ENCODE measurements at regions not wholly inside any gene's neighbourhood (a gene's known extent, or its start where the extent isn't known, plus 50 kb on each side); places are given as distances from the start of the nearest gene placed in this dataset.
"Not testable (repeated sequence)": the region's sequence is repeated elsewhere in the genome, so short reads cannot be mapped to it uniquely, and the experiment has no call there.

DNA sequence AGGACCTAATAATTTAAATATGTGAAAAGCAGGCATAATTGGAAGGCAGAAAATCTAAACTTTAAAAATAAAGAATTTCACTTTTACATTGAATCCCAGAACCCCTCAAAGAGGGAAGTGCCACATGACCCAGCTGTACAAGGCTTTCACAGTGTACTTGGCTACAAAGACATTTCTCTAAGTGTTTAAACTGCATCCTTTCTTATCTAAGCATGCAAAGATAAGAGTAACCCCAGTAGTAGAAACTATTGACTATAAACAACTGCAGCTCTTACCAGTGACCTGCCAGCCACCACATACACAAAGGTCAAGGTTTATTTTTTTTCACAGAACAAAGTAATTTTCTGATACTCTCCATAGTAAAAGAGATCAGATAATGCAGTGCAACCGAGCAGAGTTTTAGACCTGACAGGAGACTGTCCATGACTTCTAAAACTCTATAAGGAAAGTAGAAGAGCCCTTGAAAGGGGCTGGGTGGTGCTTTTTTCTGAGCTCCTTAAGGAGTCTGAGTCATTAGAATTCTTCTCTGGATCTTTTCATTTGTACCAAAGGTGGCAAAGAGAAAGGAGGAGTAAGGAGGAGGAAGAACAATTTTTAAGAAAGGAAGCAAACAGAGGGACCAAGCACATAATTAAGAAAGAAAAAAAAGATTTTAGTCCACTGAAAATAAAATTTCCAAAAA, 750.6 kb downstream of the PRIM2 start:
- H3K27me3 ChIP-seq (ENCODE audit: control insufficient read depth in 5 of 5, insufficient read depth in 4 of 5, low read length in 5 of 5); H3K27ac ChIP-seq (ENCODE audit: low read depth, low read length); H3K9me3 ChIP-seq (ENCODE audit: control insufficient read depth in 5 of 5, low read length in 5 of 5); H3K4me3 ChIP-seq (ENCODE audit: low read depth in 1 of 5, low read length in 5 of 5); H3K9ac ChIP-seq (ENCODE audit: low read length in 5 of 5); H3K4me1 ChIP-seq (ENCODE audit: control insufficient read depth in 5 of 5, insufficient read depth in 5 of 5, low read length in 5 of 5); H3K36me3 ChIP-seq (ENCODE audit: control insufficient read depth in 5 of 5, insufficient read depth in 5 of 5, low read length in 5 of 5): not testable (repeated sequence)

DNA sequence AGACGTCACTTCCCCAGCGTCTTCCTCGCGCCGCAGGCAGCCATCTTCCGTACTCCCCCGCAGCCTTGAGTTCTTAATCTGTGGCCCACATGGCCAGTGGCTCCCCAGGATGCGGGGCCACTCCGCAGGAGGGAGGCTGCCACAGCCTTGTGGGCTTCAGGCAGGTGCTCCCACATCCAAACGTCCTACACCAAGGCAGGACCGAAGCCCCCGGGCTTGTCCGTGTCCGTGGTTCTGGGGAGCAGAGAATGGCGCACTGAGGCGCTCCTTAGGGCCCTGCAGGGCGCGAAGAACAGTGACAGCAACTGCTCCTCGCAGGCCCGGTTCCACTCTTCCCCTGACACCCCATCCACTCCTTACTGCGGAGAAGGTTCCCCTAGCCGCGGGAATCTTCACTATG, 755.8 kb downstream of the PRIM2 start:
- H3K4me3 ChIP-seq (ENCODE audit: low read depth in 1 of 5, low read length in 5 of 5), result no peak overlapping the region
- no peak overlapping the region for H3K27ac ChIP-seq (ENCODE audit: low read depth, low read length)
- H3K9me3 ChIP-seq (ENCODE audit: control insufficient read depth in 5 of 5, low read length in 5 of 5), result no peaks in the 10 kb centered on the region
- H3K27me3 ChIP-seq (ENCODE audit: control insufficient read depth in 5 of 5, insufficient read depth in 4 of 5, low read length in 5 of 5), result no peaks in the 10 kb centered on the region
- no peak overlapping the region for H3K9ac ChIP-seq (ENCODE audit: low read length in 5 of 5)
- no peaks in the 10 kb centered on the region for H3K4me1 ChIP-seq (ENCODE audit: control insufficient read depth in 5 of 5, insufficient read depth in 5 of 5, low read length in 5 of 5)
- no peaks in the 10 kb centered on the region for H3K36me3 ChIP-seq (ENCODE audit: control insufficient read depth in 5 of 5, insufficient read depth in 5 of 5, low read length in 5 of 5)

DNA sequence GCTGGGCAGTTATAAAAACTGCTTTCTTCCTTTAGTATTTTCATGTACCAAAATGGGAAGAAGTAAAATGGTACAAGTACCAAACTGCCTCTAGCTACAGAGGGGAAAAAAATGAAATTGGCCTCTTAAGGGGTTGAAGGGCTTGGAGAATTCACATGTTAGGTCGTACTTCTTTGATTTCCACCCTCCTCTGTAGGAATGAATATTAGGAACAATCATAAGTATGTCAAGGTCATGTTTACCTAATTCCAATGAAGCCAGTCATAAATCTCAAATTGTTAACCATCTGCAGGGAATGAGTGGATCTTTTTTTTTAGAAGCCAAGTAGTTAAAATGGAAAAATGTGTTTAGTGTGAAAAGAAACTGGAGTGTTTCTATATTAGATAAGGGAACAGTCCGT, 772.6 kb downstream of the PRIM2 start:
- H3K9ac ChIP-seq (ENCODE audit: low read length in 5 of 5); H3K27ac ChIP-seq (ENCODE audit: low read depth, low read length); H3K4me1 ChIP-seq (ENCODE audit: control insufficient read depth in 5 of 5, insufficient read depth in 5 of 5, low read length in 5 of 5); H3K27me3 ChIP-seq (ENCODE audit: control insufficient read depth in 5 of 5, insufficient read depth in 4 of 5, low read length in 5 of 5); H3K9me3 ChIP-seq (ENCODE audit: control insufficient read depth in 5 of 5, low read length in 5 of 5); H3K4me3 ChIP-seq (ENCODE audit: low read depth in 1 of 5, low read length in 5 of 5); H3K36me3 ChIP-seq (ENCODE audit: control insufficient read depth in 5 of 5, insufficient read depth in 5 of 5, low read length in 5 of 5): not testable (repeated sequence)

- not testable (repeated sequence) for H3K27me3 ChIP-seq (ENCODE audit: control insufficient read depth in 5 of 5, insufficient read depth in 4 of 5, low read length in 5 of 5); H3K4me3 ChIP-seq (ENCODE audit: low read depth in 1 of 5, low read length in 5 of 5); H3K36me3 ChIP-seq (ENCODE audit: control insufficient read depth in 5 of 5, insufficient read depth in 5 of 5, low read length in 5 of 5); H3K4me1 ChIP-seq (ENCODE audit: control insufficient read depth in 5 of 5, insufficient read depth in 5 of 5, low read length in 5 of 5); H3K27ac ChIP-seq (ENCODE audit: low read depth, low read length); H3K9ac ChIP-seq (ENCODE audit: low read length in 5 of 5); H3K9me3 ChIP-seq (ENCODE audit: control insufficient read depth in 5 of 5, low read length in 5 of 5)
These were observed 779.8 kb downstream of the PRIM2 start for GRCh38 chr6:58097251-58097650.

DNA sequence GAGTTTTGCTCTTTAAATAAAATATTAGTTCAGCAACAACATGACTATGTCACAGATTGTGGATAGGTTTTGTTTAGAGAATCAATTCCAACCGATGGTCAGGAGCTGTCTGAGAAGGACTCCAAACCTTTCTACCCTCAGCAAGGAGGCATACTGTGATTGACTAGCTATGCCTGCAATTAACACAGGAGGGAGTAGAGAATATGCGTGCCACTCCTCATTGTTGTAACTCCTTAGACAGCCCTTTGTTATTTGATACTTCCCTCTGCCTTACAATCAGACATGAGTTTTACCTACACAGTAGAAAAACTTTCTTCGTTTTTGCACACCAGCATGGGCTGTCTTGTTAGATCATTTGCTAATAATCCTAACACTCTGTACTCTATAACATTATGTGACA, 796.5 kb downstream of the PRIM2 start:
- H3K36me3 ChIP-seq (ENCODE audit: control insufficient read depth in 5 of 5, insufficient read depth in 5 of 5, low read length in 5 of 5), result no peaks in the 10 kb centered on the region
- H3K27me3 ChIP-seq (ENCODE audit: control insufficient read depth in 5 of 5, insufficient read depth in 4 of 5, low read length in 5 of 5), result no peaks in the 10 kb centered on the region
- no peak overlapping the region for H3K4me3 ChIP-seq (ENCODE audit: low read depth in 1 of 5, low read length in 5 of 5)
- no peaks in the 10 kb centered on the region for H3K9me3 ChIP-seq (ENCODE audit: control insufficient read depth in 5 of 5, low read length in 5 of 5)
- no peak overlapping the region for H3K27ac ChIP-seq (ENCODE audit: low read depth, low read length)
- no peak overlapping the region for H3K9ac ChIP-seq (ENCODE audit: low read length in 5 of 5)
- no peaks in the 10 kb centered on the region for H3K4me1 ChIP-seq (ENCODE audit: control insufficient read depth in 5 of 5, insufficient read depth in 5 of 5, low read length in 5 of 5)

DNA sequence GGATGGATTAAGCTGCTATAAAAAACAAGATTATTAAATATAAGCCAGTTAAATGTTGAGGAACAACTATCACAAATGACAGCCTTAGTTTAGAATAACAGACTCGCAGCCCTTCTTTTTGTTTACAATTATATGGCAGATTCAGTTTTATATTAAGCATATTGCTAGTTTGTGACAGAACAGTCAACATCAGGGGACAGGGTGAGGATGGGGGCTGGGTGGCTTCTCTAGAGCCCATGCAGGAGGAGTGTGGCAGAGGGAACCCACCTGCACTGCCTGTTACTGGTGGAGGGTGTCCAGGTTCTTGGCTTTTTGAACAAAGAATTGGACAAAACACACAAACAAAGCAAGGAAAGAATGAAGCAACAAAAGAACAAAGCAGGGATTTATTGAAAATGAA, 799.7 kb downstream of the PRIM2 start:
- H3K9me3 ChIP-seq (ENCODE audit: control insufficient read depth in 5 of 5, low read length in 5 of 5); H3K36me3 ChIP-seq (ENCODE audit: control insufficient read depth in 5 of 5, insufficient read depth in 5 of 5, low read length in 5 of 5); H3K27ac ChIP-seq (ENCODE audit: low read depth, low read length); H3K4me3 ChIP-seq (ENCODE audit: low read depth in 1 of 5, low read length in 5 of 5); H3K4me1 ChIP-seq (ENCODE audit: control insufficient read depth in 5 of 5, insufficient read depth in 5 of 5, low read length in 5 of 5); H3K27me3 ChIP-seq (ENCODE audit: control insufficient read depth in 5 of 5, insufficient read depth in 4 of 5, low read length in 5 of 5); H3K9ac ChIP-seq (ENCODE audit: low read length in 5 of 5): not testable (repeated sequence)

GRCh38 chr6:58121616-58122015, 804.2 kb downstream of the PRIM2 start:
- not testable (repeated sequence) for H3K27ac ChIP-seq (ENCODE audit: low read depth, low read length); H3K9me3 ChIP-seq (ENCODE audit: control insufficient read depth in 5 of 5, low read length in 5 of 5); H3K4me3 ChIP-seq (ENCODE audit: low read depth in 1 of 5, low read length in 5 of 5); H3K36me3 ChIP-seq (ENCODE audit: control insufficient read depth in 5 of 5, insufficient read depth in 5 of 5, low read length in 5 of 5); H3K9ac ChIP-seq (ENCODE audit: low read length in 5 of 5); H3K27me3 ChIP-seq (ENCODE audit: control insufficient read depth in 5 of 5, insufficient read depth in 4 of 5, low read length in 5 of 5); H3K4me1 ChIP-seq (ENCODE audit: control insufficient read depth in 5 of 5, insufficient read depth in 5 of 5, low read length in 5 of 5)

DNA sequence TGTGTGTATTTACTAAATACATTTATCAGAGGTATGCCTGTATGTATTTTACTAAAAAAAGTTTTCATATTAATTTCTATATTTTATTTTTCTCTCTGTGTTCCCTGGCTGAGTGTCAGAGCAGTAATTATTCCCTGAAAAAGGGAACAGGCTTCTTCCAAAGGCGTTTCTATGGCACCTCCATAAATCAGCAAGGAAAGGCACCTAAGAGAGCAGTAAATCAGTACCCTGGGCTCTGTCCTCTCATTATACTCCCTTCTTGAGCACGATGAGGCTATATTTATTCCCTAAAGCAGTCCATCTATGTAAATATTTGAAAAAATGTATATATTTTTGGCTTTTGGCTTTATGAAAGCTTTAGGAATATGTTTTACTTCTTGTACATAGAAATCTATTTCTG, 806.3 kb downstream of the PRIM2 start:
- not testable (repeated sequence) for H3K4me3 ChIP-seq (ENCODE audit: low read depth in 1 of 5, low read length in 5 of 5); H3K4me1 ChIP-seq (ENCODE audit: control insufficient read depth in 5 of 5, insufficient read depth in 5 of 5, low read length in 5 of 5); H3K36me3 ChIP-seq (ENCODE audit: control insufficient read depth in 5 of 5, insufficient read depth in 5 of 5, low read length in 5 of 5); H3K9me3 ChIP-seq (ENCODE audit: control insufficient read depth in 5 of 5, low read length in 5 of 5); H3K9ac ChIP-seq (ENCODE audit: low read length in 5 of 5); H3K27me3 ChIP-seq (ENCODE audit: control insufficient read depth in 5 of 5, insufficient read depth in 4 of 5, low read length in 5 of 5); H3K27ac ChIP-seq (ENCODE audit: low read depth, low read length)

DNA sequence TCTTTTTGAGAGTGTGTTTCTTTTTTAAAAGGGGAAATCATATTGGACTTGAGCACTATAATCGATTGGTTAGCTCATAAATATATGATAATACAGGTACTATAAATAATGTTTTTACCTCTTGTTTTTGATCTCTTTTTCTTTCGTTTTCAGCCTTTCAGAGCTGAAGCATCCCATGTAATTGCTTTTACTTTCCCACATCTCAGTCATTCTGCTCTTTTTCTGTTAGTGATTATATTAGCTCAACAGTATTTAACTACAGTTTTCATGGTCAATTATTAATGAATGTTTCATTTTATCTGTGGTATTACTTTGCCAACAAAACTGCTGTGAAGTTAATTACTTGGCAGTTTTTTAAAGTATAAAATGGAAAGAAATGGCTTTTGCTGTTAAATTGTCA, 811.1 kb downstream of the PRIM2 start:
- not testable (repeated sequence) for H3K4me3 ChIP-seq (ENCODE audit: low read depth in 1 of 5, low read length in 5 of 5); H3K9ac ChIP-seq (ENCODE audit: low read length in 5 of 5); H3K4me1 ChIP-seq (ENCODE audit: control insufficient read depth in 5 of 5, insufficient read depth in 5 of 5, low read length in 5 of 5); H3K36me3 ChIP-seq (ENCODE audit: control insufficient read depth in 5 of 5, insufficient read depth in 5 of 5, low read length in 5 of 5); H3K27me3 ChIP-seq (ENCODE audit: control insufficient read depth in 5 of 5, insufficient read depth in 4 of 5, low read length in 5 of 5); H3K27ac ChIP-seq (ENCODE audit: low read depth, low read length); H3K9me3 ChIP-seq (ENCODE audit: control insufficient read depth in 5 of 5, low read length in 5 of 5)

DNA sequence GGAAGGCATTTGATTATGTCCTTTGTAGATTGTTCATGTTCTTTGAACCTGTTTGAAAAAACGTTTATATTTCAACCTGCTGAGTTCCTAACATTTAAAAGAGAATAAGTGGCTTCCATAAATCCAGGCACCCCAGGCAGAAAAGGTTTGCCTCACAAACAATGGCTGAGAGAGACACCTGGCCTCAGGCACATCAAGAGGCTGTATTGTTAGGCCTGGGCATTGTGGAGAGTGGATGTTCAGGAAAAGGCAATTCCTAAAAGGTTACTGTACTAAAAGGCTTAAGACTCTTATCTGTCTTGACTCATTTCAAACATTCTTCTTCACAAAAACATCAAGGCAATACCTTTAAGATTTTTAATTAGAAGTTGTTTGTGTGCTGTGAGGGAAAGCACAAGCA, 811.7 kb downstream of the PRIM2 start:
- not testable (repeated sequence) for H3K4me1 ChIP-seq (ENCODE audit: control insufficient read depth in 5 of 5, insufficient read depth in 5 of 5, low read length in 5 of 5); H3K27ac ChIP-seq (ENCODE audit: low read depth, low read length); H3K9me3 ChIP-seq (ENCODE audit: control insufficient read depth in 5 of 5, low read length in 5 of 5); H3K36me3 ChIP-seq (ENCODE audit: control insufficient read depth in 5 of 5, insufficient read depth in 5 of 5, low read length in 5 of 5); H3K4me3 ChIP-seq (ENCODE audit: low read depth in 1 of 5, low read length in 5 of 5); H3K27me3 ChIP-seq (ENCODE audit: control insufficient read depth in 5 of 5, insufficient read depth in 4 of 5, low read length in 5 of 5); H3K9ac ChIP-seq (ENCODE audit: low read length in 5 of 5)

GRCh38 chr6:58139746-58140145, 822.3 kb downstream of the PRIM2 start:
- not testable (repeated sequence) for H3K9ac ChIP-seq (ENCODE audit: low read length in 5 of 5); H3K4me3 ChIP-seq (ENCODE audit: low read depth in 1 of 5, low read length in 5 of 5)

More at GRCh38 chr6:58139746-58140145, 822.3 kb downstream of the PRIM2 start:
- H3K9me3 ChIP-seq (ENCODE audit: control insufficient read depth in 5 of 5, low read length in 5 of 5); H3K27me3 ChIP-seq (ENCODE audit: control insufficient read depth in 5 of 5, insufficient read depth in 4 of 5, low read length in 5 of 5); H3K27ac ChIP-seq (ENCODE audit: low read depth, low read length); H3K36me3 ChIP-seq (ENCODE audit: control insufficient read depth in 5 of 5, insufficient read depth in 5 of 5, low read length in 5 of 5); H3K4me1 ChIP-seq (ENCODE audit: control insufficient read depth in 5 of 5, insufficient read depth in 5 of 5, low read length in 5 of 5): not testable (repeated sequence)

All from subcutaneous abdominal adipose tissue (tissue), 5 donors.